DMS153 treated with DMSO at 0.1 percent for 48 hours (cell line): ENCODE measurements at regions not wholly inside any gene's neighbourhood (a gene's known extent, or its start where the extent isn't known, plus 50 kb on each side); places are given as distances from the start of the nearest gene placed in this dataset.

Experiments
- DNase-seq: peaks from one replicate; lab custom pipeline; 2025; ENCODE audit not compliant: unreplicated experiment; lab: John Stamatoyannopoulos, UW

DNA sequence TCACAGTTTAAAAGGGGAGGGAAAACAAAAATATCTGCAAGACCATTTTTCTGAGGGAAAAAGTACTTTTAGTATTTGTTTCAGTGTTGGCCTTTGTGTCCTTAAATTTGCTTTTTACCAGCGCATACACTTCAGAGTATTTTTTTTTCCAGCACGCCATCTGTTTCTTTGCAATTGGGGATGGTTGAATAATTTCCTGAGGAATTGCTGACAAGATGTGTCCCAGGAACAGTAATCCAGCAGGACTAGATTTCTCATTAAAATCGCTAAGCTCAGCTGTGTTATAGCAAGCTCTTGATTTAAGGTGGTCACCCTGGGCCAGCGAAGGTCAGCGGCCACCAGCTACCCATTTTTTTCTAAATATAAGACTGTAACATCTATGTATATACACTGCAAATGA, 156.9 kb upstream of the RHOBTB1 start:
- no peak for DNase-seq

DNA sequence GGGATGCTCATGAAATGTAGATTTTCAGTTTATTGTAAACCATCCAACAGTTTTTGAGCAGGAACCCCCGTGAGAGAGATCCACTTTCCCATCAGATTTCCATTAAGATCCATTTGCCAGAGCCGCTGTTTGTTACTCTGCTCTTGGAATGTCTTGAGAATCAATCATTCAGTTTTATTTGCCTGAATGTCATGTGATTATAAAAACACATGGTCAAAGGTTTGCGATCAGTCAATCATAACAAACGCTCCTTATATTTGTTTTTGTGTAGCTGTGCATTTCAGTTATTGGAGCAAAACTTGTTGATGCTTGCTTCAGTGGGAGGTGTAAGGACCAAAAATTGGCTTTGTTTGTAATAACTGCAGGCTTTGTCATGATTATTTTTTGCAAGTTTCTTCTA, 155.8 kb upstream of the RHOBTB1 start:
- DNase-seq: no peak

DNA sequence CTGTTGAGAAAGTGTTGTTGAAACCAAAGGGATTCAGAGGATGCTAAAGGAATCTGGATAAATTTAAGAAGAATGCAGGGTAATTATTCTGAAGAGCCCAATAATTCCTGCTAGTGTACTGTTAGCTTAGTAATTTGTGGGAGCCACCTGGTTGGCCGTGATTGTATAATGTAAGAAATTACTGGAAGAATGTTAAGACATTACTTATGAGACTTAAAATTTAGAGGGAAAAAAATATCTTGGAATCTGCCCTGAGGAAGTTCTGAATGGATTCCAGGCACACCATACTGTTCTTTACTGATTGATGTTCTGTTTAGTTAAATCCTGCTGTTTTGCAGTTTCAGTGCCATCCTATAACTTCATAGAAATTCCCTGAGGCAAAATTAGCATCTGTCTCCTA, 155.0 kb upstream of the RHOBTB1 start:
- no peak for DNase-seq

DNA sequence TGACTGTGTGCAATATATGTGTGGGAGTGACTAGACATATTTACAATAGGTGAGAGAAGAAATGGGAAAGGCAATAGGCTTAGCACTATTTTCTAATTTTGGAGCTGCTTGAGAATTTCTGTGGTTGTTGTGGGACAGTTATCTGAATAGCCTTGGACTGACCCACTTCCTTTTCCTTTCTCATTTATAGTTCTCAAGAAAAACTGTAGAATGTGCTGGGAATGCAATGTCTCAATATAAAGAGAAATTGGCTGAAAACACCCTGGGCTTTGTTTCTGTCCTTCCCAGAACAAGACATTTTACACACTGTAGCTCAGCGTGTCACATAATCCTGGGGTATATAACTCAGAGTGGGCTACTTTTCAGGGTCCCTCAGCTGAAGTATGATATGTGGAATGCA, 153.0 kb upstream of the RHOBTB1 start:
- DNase-seq: no peak

DNA sequence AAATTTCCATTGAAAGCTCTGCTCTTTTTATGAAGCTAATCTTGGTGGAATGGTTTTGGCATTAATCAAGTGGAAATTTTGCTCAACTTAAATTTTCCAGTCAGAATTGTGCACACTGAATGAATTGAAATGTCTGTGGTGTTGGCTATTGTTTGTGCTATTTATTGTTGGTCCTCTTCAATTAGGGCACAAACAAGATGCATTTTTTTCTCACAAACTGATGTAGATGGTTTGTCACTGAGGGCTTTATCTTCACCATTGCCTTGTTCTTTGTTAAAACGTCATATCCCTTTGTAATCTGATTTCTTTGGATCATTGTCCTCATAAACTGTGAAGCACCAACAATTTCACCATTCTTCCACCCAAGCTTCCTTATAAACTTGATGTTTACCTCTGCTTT, 152.1 kb upstream of the RHOBTB1 start:
- DNase-seq: no peak

DNA sequence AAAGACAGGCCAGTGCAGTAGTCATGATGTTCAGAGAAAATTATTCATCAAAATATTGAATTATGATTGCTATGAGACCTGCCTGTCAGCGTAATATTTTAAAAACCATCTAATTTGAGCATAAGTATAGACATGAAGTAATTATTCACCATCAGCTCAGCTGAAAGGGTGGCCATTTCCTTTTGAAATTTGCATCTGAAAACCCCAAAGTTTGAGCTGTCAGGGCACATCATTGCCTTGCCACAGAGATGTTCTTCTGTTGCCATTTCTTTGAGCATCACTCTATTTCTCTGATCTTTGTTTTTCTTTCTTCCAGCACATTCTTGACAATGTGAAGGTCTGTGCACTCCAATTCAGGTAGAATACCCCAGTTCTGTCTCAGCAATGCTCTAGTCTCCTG, 147.5 kb upstream of the RHOBTB1 start:
- no peak for DNase-seq

DNA sequence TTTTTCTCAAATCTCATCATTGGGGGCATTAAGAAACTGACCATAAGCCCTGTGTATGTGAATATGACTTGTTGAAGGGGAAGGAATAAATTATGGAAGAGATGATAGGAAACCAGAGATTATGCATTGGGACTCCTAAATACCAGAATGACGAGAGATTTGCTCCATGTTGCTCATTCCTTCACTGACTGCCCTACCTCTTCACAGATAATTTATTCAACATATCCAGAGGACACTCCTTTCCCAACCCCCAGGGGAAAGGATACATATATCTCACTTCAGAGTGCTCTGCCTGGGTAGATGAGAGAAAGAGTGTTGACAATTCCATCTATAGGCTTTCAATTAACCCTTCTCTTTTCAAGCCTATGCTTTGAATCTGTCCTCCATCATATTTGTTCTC, 145.3 kb upstream of the RHOBTB1 start:
- no peak for DNase-seq

DNA sequence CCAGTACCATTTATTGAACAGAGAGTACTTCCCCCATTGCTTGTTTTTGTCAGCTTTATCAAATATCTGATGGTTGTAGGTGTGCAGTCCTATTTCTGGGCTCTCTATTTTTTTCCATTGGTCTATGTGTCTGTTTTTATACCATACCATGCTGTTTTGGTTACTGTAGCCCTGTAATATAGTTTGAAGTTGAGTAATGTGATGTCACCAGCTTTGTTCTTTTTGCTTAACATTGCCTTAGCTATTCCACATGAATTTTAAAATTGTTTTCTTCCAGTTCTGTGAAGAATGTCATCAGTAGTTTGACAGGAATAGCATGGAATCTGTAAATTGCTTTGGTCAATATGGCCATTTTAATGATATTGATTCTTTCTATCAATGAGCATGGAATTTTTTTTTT, 140.5 kb upstream of the RHOBTB1 start:
- no peak for DNase-seq

DNA sequence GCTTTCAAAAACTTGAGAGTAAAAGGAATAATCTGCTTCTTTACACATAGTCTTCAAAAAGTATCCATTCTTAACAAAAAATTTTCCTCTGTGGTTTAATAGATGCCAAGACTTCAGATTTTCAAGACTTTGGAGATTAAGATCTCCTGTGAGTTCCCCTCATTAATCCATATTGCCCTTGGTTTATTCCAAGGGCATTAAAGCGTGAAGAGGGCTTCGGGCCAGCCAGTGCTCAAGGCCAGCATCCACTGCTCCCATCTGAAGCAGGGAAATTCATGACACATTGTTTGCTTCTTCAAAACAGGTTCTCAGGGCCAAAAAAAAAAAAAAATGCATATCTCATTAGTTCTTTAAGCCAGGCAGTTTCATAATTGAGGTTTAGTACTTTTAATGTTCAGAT, 137.3 kb upstream of the RHOBTB1 start:
- DNase-seq: no peak

DNA sequence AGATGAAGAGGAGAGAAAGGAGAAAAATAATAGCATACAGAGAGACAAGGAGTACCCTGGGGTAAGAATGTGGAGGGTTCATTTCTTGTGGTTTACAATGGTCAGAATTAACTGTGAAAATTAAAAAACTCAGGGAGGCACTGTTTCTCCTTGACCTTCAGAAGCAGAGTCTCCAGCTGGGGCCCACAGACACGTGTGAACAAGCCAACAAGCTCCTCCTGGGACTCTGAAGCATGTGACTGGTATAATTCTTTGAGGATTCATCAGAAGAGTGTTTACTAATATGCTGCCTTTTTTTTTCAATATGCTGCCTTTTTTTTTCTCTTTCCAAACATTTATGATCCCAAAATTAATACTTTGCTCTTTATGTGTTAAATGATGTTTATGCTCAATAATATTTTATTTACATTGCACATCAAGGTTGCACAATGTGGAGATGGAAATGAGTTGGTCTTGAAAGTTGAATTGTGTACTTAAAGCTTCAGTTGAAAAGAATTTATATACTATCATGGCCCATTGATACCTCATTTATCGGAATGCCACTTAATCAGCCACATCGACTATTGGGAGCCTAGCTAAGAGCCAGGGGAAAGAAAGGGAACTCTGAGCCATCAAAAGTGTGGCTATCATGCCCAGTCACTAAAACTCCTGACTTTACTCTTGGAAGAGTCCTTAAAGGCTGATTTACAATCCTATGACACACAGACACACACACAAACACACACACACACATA, 134.7 kb upstream of the RHOBTB1 start:
- no peak for DNase-seq

DNA sequence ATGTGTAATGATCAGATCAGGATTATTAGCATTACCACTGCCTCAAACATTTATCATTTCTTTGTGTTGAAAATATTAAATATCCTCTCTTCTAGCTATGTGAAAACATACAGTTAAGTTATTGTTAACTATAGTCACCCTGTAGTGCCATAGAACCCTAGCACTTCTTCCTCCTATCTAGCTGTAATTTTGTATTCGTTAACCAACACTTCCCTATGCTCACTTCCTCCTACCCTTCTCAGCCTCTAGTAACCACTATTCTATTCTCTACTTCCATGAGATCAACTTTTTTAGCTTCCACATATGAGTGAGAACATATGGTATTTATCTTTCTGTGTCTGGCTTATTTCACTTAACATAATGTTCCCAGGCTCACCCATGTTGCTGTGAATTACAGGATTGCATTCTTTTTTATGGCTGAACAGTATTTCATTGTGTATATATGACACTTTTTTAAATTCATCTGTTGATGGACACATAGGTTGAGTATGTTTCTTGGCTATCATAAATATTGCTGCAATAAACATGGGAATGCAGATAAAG, 132.7 kb upstream of the RHOBTB1 start:
- DNase-seq: no peak

DNA sequence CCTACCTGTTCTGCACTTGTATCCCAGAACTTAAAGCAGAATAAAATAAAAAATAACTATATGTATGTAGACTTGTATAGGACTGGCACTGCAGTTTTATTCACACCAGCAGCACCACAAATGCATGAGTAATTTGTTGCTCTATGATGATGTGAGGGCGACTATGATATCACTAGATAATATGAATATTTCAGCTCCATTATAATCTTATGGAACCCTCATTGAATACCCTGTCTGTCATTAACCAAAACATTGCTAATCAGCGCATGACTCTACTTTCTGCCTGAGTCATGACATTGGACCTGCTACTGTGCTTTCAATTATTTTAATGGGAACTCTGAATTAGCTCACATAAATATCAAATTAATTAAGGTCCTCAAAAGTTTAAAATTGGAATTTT, 129.4 kb upstream of the RHOBTB1 start:
- DNase-seq: no peak

DNA sequence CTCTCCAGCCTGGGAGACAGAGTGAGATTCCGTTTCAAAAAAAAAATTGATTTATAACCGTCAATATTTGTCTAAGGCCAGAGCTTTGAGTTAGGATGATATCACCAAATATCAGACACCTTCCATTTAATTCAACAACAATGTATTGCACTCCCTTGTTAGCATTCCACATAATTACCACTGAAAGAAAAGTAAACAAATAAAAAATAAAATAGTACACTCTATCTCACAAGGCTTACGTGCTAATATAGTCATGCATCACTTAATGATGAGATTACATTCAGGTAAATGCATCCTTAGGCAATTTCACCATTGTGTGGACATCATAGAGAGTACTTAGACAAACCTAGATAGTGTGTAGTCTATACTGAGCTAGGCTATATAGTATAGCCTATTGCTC, 127.6 kb upstream of the RHOBTB1 start:
- peak; percentile 42 for DNase-seq

DNA sequence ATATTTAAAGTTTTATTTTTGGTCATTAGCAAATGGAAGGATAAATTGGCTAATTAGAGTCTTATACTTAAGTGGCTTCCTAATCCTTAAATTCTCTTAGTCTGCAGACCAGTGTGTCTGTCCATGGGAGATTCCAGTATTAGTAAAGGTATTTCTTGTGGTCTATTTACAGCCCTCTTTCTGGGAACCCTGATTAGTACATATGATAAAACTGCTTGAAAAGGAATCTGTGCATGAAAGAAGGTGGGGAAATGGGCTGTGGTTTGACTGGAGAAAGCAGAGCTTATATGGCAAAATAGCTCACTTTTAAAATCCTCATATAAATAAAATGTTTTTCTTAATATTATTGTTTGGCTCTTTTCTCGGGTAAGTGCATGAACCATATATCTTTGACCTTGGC, 124.5 kb upstream of the RHOBTB1 start:
- DNase-seq: no peak

DNA sequence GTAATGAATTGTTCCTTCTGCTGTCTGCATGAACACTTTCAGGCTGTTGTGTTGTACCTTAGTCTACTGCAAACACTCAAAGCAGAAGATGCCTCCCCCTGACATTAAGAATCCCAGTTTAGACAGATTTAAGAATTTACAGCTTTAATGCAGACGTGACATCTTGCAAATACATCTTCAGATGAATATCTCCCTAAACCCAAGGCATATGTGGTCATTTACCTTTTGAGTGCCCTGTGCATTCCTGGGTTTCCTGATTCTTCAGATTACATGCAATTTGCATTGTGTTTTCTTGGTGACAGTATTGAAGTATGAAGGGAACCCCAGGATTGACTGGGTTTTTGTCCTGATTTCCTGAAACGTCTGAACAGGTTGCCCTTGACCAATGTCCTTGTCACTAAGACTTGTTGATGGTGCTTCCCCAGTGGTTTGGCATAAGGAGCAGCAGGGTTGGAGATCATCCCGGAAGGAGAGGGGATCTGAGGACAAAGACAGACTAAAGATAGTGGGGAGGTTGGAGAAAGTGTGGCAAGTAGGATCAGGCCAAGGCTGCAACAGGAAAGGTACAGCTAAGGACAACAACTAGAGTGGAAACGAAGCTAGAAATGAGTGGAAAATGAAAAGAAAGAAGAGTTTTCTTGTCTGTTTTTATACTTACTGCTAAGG, 123.8 kb upstream of the RHOBTB1 start:
- DNase-seq: no peak

DNA sequence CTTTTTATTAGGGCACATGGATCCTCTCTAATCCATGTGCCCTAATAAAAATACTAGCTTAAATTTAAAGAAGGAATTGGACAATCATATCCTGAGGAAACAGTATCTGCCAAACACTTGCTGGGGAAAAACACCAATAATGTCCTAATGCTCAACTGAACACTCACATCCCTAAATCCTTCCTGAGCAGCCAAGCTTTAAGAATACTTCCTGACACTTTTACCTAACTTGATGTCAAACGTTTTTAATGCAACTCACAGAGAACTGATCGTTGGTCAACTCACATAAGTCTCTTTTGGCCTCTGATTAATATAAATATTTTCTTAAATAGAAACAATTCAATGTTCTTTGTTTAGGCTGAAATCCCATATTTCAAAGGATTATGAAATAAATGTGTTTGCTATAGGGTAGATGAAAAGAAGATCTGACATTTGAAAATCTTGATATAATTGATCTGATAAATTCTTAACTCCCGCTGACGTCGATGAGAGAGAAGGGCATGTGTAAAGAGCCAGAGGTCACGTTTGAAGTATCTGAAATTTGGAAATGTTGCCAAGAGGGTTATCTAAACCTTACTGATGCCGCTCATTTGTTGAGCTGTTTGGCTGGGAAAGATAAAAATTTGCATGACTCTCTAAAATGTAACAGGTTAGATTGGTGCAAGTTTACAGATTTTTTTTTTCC, 122.8 kb upstream of the RHOBTB1 start:
- no peak for DNase-seq

DNA sequence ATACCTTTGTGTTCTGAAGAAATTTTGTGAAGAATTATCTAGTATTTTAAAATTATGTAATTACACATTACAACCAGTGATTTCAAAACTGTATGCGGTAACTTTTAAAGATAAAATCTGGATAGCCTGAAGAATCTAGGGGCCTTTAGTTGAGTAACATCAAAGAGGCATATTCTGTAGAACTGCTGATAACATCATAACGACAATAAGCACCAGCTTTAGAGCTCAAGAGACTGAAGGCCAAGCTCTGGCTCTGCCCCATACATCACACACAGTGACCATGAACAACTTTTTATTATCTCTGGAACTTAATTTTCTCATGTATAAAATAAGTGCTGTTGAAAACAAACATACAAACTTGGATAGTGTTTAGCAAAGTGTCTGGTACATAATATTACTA, 121.1 kb upstream of the RHOBTB1 start:
- no peak for DNase-seq

DNA sequence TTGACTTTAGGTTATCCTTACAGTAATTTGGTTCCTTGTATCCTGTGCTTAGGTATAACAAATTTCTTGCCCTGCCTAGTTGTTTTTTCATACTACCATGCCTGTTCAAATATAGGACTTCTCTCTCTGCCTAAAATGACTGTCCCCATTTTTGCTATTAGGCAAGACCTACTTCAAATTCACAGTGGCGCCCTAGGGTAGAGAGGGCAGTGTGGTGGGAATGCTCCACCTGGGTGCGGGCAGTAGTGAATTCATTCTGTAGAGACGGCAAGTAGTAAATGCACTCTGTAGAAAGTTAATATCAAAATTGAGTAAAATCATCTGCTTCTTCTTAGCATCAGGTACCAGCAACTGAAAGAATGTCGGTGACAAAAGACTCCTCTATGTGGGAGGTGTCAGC, 120.4 kb upstream of the RHOBTB1 start:
- no peak for DNase-seq

DNA sequence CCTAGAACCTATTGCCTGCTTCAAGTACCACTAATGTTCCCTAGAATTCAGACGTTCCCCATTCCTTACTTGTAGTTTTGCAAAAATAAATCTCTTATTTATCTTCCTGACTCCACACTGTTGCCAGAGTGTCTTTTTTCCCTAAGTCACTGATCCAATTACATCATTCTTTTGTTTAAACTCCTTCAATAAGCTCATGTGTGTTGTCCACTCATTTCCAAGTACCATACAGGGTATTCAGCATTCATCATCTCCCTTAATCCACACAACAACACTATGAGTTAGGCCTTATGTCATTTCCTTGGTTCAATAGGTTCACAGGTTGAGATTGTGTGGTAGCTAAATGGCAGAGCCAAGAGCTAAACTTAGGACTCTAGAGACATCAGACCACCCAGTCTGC, 119.9 kb upstream of the RHOBTB1 start:
- DNase-seq: no peak

DNA sequence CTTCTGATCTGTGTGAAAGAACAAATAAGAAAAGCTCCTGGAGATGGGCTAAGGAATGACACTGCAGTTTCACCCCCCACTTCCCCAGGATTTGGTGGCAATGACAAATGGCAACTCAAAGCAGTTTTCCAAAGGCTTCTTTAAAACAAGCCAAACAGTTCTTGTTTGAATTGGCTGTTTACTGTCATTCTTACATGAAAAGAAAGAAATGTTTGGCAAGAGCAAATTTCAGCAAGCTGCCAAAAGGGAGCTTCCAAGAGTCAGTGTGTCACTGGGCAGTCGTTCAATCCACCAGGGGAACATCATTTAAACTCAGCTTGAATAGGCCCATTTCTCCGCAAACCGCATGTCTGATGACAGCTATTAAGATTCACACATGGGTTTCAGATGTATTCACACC, 119.0 kb upstream of the RHOBTB1 start:
- DNase-seq: no peak

DNA sequence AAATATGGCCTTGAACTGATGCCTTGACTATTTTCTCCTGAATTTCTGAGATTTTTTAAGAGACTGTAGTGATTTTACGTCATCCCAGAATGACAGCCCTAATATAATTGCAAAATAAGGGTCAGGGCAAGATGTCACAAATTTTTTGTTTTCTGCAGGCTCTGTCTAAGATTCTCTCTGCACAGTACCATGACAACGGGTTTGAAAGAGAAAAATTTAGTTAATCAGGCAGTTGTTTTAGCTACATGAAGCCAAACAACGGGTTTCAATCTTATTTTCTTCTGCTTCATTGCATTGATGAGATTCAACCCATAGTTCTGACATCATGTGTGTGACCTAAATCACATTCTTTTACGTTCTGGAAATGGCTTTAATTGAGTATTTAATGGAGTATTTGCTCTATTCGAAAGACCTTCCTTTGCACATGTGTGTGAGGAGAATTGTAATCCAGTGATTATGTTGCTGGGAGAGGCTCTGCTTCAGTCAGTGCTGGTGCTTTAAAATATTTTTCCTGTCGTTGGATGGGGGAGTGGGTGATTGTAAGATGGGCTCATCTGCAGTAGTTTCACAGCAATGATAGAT, 118.0 kb upstream of the RHOBTB1 start:
- no peak for DNase-seq

DNA sequence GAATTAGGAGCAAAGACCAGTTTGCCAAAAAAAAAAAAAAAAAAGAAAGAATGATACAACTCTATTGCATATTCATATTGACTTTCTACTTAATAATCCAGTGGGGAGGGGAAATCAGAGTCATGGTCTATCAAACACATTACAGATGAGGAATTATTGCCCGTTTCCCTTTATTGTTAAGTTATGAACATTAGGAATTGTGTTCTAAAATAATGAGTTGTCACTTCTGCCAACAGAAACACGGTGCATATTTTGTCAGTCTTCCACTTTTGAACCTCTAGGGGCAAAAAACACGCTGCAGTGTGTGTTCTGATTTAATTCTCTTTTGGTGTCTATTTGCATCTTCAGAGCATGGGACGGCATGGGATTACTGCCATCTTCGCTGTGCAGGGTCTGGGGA, 115.7 kb upstream of the RHOBTB1 start:
- DNase-seq: no peak
